Neuronal stem cell (in vitro differentiated cells): ENCODE measurements at regions not wholly inside any gene's neighbourhood (a gene's known extent, or its start where the extent isn't known, plus 50 kb on each side); places are given as distances from the start of the nearest gene placed in this dataset.
"Not testable (repeated sequence)": the region's sequence is repeated elsewhere in the genome, so short reads cannot be mapped to it uniquely, and the experiment has no call there.

ENCODE experiments used
- DNase-seq: peaks from one replicate; pipeline ENCODE4 v3.0.0-alpha.2; 2013; ENCODE audit warnings: low spot score
- H2AFZ ChIP-seq: one replicate; pipeline ENCODE4 v1.6.1; 2013; ENCODE audit warnings: mild to moderate bottlenecking, low read length, inconsistent platforms
- H2AK5ac ChIP-seq: 2 replicates; pipeline ENCODE4 v1.6.1; 2013; ENCODE audit warnings: low read depth, mild to moderate bottlenecking, inconsistent platforms, low read length, moderate library complexity, mixed read lengths
- H2BK120ac ChIP-seq: 2 replicates; pipeline ENCODE4 v1.6.1; 2013; ENCODE audit warnings: low read depth, mild to moderate bottlenecking, inconsistent platforms, low read length, moderate library complexity, mixed read lengths
- H2BK12ac ChIP-seq: one replicate; pipeline ENCODE4 v1.6.1; 2013; ENCODE audit warnings: low read length, inconsistent platforms
- H2BK15ac ChIP-seq: 2 replicates; pipeline ENCODE4 v1.6.1; 2013; ENCODE audit warnings: mild to moderate bottlenecking, low read length, inconsistent platforms, mixed read lengths
- H2BK5ac ChIP-seq: one replicate; pipeline ENCODE4 v1.6.1; 2013; ENCODE audit warnings: inconsistent platforms, mild to moderate bottlenecking, low read length, moderate library complexity
- H3K14ac ChIP-seq: one replicate; pipeline ENCODE4 v1.6.1; 2013; ENCODE audit warnings: low read length, inconsistent platforms
- H3K18ac ChIP-seq: 2 replicates; pipeline ENCODE4 v1.6.1; 2013; ENCODE audit warnings: low read length, inconsistent platforms
- H3K23ac ChIP-seq: 2 replicates; pipeline ENCODE4 v1.6.1; 2013; ENCODE audit warnings: low read depth, mild to moderate bottlenecking, mixed read lengths, low read length, inconsistent platforms; ENCODE audit not compliant: poor library complexity
- H3K27ac ChIP-seq: replicated peaks from 3 replicates; pipeline ENCODE4 v1.5.1; 2013; ENCODE audit warnings: low read length, inconsistent platforms
- H3K27me3 ChIP-seq, 3 experiments: 2 replicates each; pipeline ENCODE4 v1.6.1; 2013; ENCODE audit warnings: low read length in 3 of 3, mild to moderate bottlenecking in 2 of 3, inconsistent platforms in 1 of 3, low read depth in 1 of 3, mixed read lengths in 1 of 3, moderate library complexity in 1 of 3; ENCODE audit not compliant: control insufficient read depth in 3 of 3, insufficient read depth in 3 of 3
- H3K36me3 ChIP-seq, 2 donors: replicated peaks in 1 of 2; 2 replicates each; pipeline ENCODE4 v1.6.1; 2013; ENCODE audit warnings: low read length in 2 of 2; ENCODE audit not compliant: control insufficient read depth in 2 of 2, insufficient read depth in 2 of 2
- H3K4ac ChIP-seq: 2 replicates; pipeline ENCODE4 v1.6.1; 2013; ENCODE audit warnings: inconsistent platforms, mild to moderate bottlenecking, low read length, moderate library complexity
- H3K4me1 ChIP-seq, 2 donors: 1 replicate in 1 of 2; 2 replicates in 1 of 2; pipeline ENCODE4 v1.6.1; 2013; ENCODE audit warnings: low read length in 2 of 2, low read depth in 1 of 2; ENCODE audit not compliant: control insufficient read depth in 2 of 2, insufficient read depth in 1 of 2
- H3K4me2 ChIP-seq: one replicate; pipeline ENCODE4 v1.6.1; 2013; ENCODE audit warnings: mild to moderate bottlenecking, low read length, inconsistent platforms; ENCODE audit not compliant: insufficient read depth, poor library complexity, severe bottlenecking
- H3K4me3 ChIP-seq, 2 donors: 2 replicates each; pipeline ENCODE4 v1.5.1; 2013; ENCODE audit warnings: low read length in 2 of 2, mild to moderate bottlenecking in 2 of 2, inconsistent platforms in 1 of 2, moderate library complexity in 1 of 2
- H3K79me1 ChIP-seq: one replicate; pipeline ENCODE4 v1.6.1; 2013; ENCODE audit warnings: low read depth, mild to moderate bottlenecking, inconsistent platforms, low read length, moderate library complexity
- H3K9ac ChIP-seq: one replicate; pipeline ENCODE4 v1.6.1; 2013; ENCODE audit warnings: mild to moderate bottlenecking, low read depth, low read length, inconsistent platforms; ENCODE audit not compliant: poor library complexity
- H3K9me3 ChIP-seq, 2 donors: replicated peaks in 1 of 2; 2 replicates each; pipeline versions ENCODE3 to v1.6.1; 2013; ENCODE audit warnings: low read length in 2 of 2, mild to moderate bottlenecking in 2 of 2, inconsistent platforms in 1 of 2, low read depth in 1 of 2, mixed read lengths in 1 of 2, moderate library complexity in 1 of 2; ENCODE audit not compliant: control insufficient read depth in 2 of 2, insufficient read depth in 1 of 2
- H4K8ac ChIP-seq: one replicate; pipeline ENCODE4 v1.6.1; 2013; ENCODE audit warnings: low read depth, mild to moderate bottlenecking, inconsistent platforms, low read length, moderate library complexity
- H4K91ac ChIP-seq: one replicate; pipeline ENCODE4 v1.6.1; 2013; ENCODE audit warnings: low read length, low read depth, mild to moderate bottlenecking, inconsistent platforms; ENCODE audit not compliant: poor library complexity
- WGBS, 2 donors: extraction: QIAGEN DNeasy Blood & Tissue Kit; methylation state at CpG; one replicate each; pipeline ENCODE4 v1.1.7; 2013; ENCODE audit warnings: missing lambda C conversion rate in 2 of 2, mixed read lengths in 1 of 2; ENCODE audit not compliant: insufficient read length in 2 of 2, insufficient replicate concordance in 1 of 2; ENCODE audit errors: extremely low coverage in 2 of 2; 5-methylcytosine and 5-hydroxymethylcytosine counted together

- no CpG with 5 or more reads among the region's 1 CpG for WGBS, 2 donors
Observed at GRCh38 chr4:57945298-57945697, 835.1 kb upstream of the IGFBP7 start.

GRCh38 chr4:57943682-57944081 is 833.5 kb upstream of the IGFBP7 start:
- no peak overlapping the region for H2AK5ac ChIP-seq
- H3K27ac ChIP-seq = no peak overlapping the region
- no peak for DNase-seq
- no peak overlapping the region for H2BK15ac ChIP-seq
- H3K9me3 ChIP-seq = no peaks in the 10 kb centered on the region
- H4K8ac ChIP-seq = no peak overlapping the region
- no peak overlapping the region for H2BK5ac ChIP-seq
- H3K4me3 ChIP-seq = no peak overlapping the region
- H4K91ac ChIP-seq = no peak overlapping the region
- peak overlapping the region; percentile 28 for H3K18ac ChIP-seq
- no peak overlapping the region for H2AFZ ChIP-seq
- H3K14ac ChIP-seq = no peak overlapping the region
- no peaks in the 10 kb centered on the region for H3K79me1 ChIP-seq
- no peaks in the 10 kb centered on the region for H3K36me3 ChIP-seq
- no peaks in the 10 kb centered on the region for H3K4me1 ChIP-seq
- no peak overlapping the region for H3K4me2 ChIP-seq
- H2BK12ac ChIP-seq = no peak overlapping the region
- H3K27me3 ChIP-seq = no peaks in the 10 kb centered on the region
- H3K9ac ChIP-seq = no peak overlapping the region
- no peak overlapping the region for H2BK120ac ChIP-seq
- no peak overlapping the region for H3K4ac ChIP-seq
- H3K23ac ChIP-seq = no peak overlapping the region
- WGBS, 2 donors = no CpG with 5 or more reads among the region's 8 CpGs

More at GRCh38 chr4:57945298-57945697, 835.1 kb upstream of the IGFBP7 start:
- Histone ChIP-seq H3K4me3 (no peak overlapping the region), H2AFZ (no peak overlapping the region), H3K18ac (no peak overlapping the region), H3K4me2 (no peak overlapping the region), H3K36me3 (no peaks in the 10 kb centered on the region), H3K79me1 (no peaks in the 10 kb centered on the region), H3K9ac (no peak overlapping the region), H3K4me1 (no peaks in the 10 kb centered on the region), H3K27me3 (no peaks in the 10 kb centered on the region), H3K14ac (no peak overlapping the region), H3K4ac (no peak overlapping the region), H2BK5ac (no peak overlapping the region), H2BK15ac (no peak overlapping the region), H4K8ac (no peak overlapping the region), H2BK120ac (no peak overlapping the region), H3K9me3 (no peaks in the 10 kb centered on the region), H2AK5ac (no peak overlapping the region), H3K23ac (no peak overlapping the region), H2BK12ac (no peak overlapping the region), H4K91ac (no peak overlapping the region), H3K27ac (no peak overlapping the region)
- DNase-seq = no peak

- H2BK15ac ChIP-seq, H3K27me3 ChIP-seq, H3K23ac ChIP-seq, H2AFZ ChIP-seq, H4K91ac ChIP-seq, H2AK5ac ChIP-seq, H3K9ac ChIP-seq, H3K79me1 ChIP-seq, H3K4me3 ChIP-seq, H2BK5ac ChIP-seq, H3K18ac ChIP-seq, H4K8ac ChIP-seq, H3K36me3 ChIP-seq, H3K14ac ChIP-seq, H3K9me3 ChIP-seq, H3K4ac ChIP-seq, H2BK12ac ChIP-seq, DNase-seq, H3K4me2 ChIP-seq, H2BK120ac ChIP-seq, H3K4me1 ChIP-seq, H3K27ac ChIP-seq: not testable (repeated sequence)
- no CpG with 5 or more reads among the region's 2 CpGs for WGBS, 2 donors
Observed at GRCh38 chr4:57937326-57937725, 827.1 kb upstream of the IGFBP7 start.

- Histone ChIP-seq H3K27me3 (no peaks in the 10 kb centered on the region), H3K9me3 (no peaks in the 10 kb centered on the region), H3K27ac (no peak overlapping the region), H2BK5ac (no peak overlapping the region), H2AFZ (no peak overlapping the region), H2BK120ac (no peak overlapping the region), H3K4ac (no peak overlapping the region), H2BK15ac (no peak overlapping the region), H3K79me1 (no peaks in the 10 kb centered on the region), H2AK5ac (no peak overlapping the region), H3K9ac (no peak overlapping the region), H3K18ac (no peak overlapping the region), H3K4me1 (no peaks in the 10 kb centered on the region), H2BK12ac (no peak overlapping the region), H4K8ac (no peak overlapping the region), H3K14ac (no peak overlapping the region), H3K4me3 (no peak overlapping the region), H3K23ac (no peak overlapping the region), H3K36me3 (no peaks in the 10 kb centered on the region), H3K4me2 (no peak overlapping the region), H4K91ac (no peak overlapping the region)
- DNase-seq = no peak
- WGBS, 2 donors = no CpG with 5 or more reads among the region's 3 CpGs
Observed at GRCh38 chr4:57926311-57926710, 816.1 kb upstream of the IGFBP7 start.
